Activated naive CD4-positive, alpha-beta T cell (primary cell): ENCODE measurements at regions not wholly inside any gene's neighbourhood (a gene's known extent, or its start where the extent isn't known, plus 50 kb on each side); places are given as distances from the start of the nearest gene placed in this dataset.

ENCODE experiments used
- DNase-seq, 4 experiments: peaks; one replicate each; lab custom pipeline; 2025; lab: John Stamatoyannopoulos, UW

- DNase-seq, result no peak
Measured at GRCh38 chr2:59677158-59677557, 876.3 kb downstream of the BCL11A start.

DNA sequence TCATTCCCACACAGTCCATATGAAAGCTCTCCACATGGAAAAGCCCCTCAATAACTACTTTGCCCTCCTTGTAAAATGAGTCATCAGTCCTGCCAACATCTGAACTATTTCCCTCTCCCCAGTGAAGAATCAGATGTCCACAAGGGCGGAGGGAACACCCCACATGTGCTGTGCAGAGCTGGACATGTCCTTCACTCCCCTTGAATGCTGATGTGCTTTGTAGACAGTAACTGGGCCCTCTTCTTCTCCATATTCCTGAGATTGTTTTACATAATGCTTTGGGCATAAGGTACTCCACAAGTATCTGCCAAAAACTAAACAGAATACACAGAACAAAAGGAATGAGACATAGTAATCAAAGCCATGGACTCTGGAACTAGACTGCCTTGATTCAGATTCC is 879.4 kb downstream of the BCL11A start:
- DNase-seq, result no peak

GRCh38 chr2:59665021-59665420 is 888.4 kb downstream of the BCL11A start:
- no peak for DNase-seq

DNA sequence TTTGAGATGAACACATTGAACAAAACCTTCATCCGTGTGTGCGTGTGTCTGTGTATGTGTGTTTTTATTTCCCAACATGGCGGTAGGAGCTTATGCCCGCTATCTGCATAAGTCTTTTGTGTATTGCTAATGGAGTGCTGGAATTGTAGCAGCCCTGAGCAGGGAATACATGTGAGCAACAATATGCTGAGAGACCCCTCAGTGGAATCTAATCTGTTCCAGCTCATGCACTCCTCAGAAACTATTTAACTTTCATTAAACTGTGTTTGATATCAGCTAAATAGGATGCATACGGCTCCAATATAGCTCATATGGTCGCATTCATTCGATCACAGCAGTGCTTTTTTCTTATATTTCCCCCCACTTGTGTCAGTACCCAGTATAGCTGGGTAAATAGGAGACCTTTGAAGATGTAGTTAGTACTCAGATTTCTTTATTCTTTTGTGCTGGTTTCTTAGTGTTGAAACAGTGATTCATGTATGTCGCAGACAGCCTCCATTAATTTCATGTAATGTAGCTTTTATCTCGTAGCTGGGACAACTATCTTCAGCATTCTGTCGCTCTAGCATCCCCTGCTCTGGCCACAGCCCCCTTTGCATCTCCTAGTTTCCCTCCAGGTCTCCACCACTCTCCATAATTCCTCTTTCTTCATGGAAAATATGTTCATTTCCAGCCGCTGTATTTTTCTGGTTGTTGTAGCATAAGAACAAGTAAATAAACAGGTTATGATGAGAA is 891.2 kb downstream of the BCL11A start:
- DNase-seq, result no peak

DNA sequence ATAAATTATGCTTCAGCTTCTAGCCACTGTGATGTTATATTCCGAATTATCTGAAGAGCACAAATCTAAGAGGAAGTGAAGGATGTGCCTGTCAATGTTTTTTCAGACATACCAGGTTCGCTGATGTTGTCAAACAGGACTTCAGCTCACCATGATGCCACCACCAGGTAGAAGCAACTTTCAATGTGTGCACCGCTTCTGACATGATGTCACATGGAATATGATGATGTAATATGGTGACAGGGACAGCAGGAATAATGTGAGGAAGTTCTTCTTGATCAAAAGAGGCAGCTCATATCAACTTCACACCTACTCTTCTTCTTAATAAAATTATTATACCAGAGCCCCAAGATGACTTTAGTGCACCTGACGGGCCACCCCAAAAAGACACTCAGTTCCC is 893.2 kb downstream of the BCL11A start:
- DNase-seq, result no peak

GRCh38 chr2:59658906-59659635 is 894.4 kb downstream of the BCL11A start:
- no peak for DNase-seq

DNA sequence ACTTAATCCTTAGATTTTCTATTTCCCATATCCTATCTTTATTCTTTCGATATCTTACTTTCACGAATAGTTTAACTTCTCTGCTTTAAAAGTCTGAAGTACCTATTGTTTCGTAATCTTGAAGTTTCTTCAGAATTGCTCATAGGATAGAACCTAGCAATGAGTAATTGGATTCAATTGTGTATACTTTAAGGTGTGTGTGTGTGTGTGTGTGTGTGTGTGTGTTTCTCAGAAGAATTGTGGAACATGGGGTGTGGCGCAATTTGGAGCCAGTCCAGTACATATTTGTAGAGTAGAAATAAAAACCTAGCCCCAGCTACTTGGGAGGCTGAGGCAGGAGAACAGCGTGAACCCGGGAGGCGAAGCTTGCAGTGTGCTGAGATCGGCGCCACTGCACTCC is 897.6 kb downstream of the BCL11A start:
- no peak for DNase-seq

GRCh38 chr2:59654710-59655109 is 898.7 kb downstream of the BCL11A start:
- no peak for DNase-seq

DNA sequence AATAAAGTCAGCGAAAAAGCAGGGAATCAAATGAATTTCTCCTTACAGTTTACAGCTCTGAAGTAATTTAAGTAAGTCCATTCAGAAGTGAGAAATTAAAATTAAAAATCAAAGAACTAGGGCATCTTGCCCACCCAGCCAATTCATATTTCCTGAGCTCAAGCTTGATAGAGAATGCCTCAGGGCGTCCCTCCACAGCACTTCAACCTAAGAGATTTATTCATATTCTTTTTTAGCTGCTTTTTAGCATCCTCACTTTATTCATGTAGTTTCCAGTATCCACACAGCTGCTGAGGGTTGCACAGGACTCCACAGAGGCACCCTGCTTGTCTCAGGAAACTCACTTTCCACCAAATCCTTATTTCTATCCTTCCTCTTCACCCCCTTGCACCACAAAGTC is 900.3 kb downstream of the BCL11A start:
- no peak for DNase-seq

GRCh38 chr2:59630789-59631188 is 922.7 kb downstream of the BCL11A start:
- DNase-seq, result no peak

GRCh38 chr2:59627599-59627998 is 925.9 kb downstream of the BCL11A start:
- no peak for DNase-seq

DNA sequence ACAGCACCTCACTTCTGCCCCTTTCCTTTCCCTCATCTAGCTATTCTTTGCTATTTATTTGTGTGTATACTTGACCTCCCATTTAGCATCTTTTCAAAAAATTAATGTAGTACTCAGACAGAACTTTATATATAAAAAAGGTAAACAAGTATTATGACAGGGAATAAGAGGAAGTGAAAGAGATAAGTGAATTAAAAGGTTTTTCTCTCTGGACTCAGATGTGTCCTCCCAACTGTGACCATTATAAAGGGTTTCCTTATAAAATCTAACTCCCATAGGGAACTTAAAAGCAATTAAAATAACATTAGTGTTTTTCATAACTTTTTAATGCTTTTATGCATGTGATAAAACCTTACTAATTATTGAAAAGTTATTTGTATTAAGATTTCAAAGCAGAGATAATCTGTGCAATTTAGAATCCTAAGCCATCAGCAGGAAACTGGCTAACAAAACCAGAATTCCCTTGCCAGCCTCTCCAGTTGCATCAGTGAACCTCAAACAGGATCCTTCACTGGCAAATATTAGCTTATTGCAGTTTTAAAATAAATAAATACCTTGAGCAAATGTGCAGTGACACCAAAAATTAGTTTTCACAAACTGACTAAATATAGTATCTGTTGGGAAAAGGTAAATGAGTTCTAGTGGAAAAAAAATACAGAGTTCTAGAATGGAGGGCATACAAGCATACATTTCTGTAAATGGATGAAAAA is 930.7 kb downstream of the BCL11A start:
- no peak for DNase-seq

DNA sequence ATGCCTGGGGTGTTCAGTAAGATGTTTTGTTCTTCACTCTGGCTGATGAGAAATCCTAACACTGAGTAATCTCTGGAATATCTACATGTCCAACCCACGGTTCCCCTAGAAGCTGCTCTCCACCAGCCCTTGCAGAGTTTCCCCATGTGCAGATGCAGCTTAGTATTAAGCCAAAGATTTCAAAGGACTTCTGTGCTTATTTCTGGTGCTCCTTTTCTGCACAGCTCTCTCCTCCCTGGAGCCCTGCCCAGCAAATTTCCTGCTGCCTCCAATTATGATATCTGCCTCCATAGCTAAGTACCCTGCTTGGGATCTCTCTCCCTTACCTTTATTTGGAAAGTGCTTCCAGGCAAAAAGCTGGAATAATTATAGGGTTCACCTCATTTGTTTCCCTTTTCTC is 949.3 kb downstream of the BCL11A start:
- no peak for DNase-seq

DNA sequence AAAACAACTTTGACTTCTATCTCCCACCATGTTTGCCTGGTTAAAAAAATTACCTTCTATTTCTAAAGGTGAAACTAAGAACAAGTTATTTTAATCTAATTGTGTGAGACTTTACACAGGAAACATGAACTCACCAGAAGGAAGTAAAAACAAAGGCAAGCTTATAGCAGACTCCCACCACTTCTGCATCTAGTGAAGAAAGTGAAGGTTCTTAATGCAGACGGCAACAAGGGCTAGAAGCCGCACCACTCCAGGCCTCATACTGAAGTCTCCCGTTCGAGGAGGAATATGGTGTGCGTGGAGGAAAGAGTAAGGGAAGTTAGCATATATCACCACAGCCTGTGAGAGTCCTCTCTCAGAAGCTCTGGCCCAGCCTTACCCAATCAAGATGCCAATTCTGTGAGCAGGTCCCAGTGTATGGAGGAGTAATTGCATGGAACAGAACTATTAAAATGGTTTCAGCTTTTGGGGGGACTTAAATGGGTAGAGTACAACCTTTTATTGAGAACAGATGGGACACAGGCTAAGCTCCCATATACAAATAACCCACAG is 958.7 kb downstream of the BCL11A start:
- no peak for DNase-seq

- DNase-seq, result no peak
Measured at GRCh38 chr2:59590798-59591197, 962.7 kb downstream of the BCL11A start.

DNA sequence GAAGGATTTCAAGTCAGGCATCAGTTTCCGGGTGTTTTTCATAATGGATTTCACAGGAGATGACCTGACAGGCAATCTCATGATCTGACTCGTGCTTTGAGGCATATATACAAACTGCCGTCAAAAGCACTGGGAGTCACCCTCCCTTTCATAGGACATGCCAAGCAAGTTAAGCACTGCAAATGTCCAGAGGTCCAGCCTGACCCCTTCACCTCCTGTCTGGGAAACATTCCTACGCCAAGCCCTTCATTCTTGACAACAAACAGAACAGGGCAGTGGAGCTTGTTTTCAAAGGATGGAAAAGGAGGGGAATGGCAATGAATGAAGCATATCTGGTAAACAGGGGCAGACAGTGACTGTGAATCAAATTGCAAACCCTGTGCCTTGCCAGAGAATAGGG is 963.6 kb downstream of the BCL11A start:
- DNase-seq, result no peak

DNA sequence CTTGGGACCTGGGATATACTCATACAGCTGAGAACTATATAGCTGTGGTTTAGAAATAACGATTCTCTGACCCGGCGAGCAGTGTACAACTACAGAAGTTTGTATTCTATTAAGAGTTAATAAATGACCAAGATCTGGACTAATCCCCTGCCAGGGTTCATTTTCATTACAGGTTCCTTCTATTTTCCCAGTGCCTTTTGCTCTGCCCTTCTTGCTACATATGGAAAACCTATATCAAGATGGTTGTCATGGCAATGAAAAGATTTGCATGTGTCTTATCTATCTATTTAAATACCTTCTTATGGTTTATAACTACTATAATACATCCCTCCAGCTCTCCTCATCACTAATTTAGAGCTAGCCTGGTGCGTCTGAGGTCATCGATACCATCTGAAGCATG is 965.2 kb downstream of the BCL11A start:
- DNase-seq, result no peak

DNA sequence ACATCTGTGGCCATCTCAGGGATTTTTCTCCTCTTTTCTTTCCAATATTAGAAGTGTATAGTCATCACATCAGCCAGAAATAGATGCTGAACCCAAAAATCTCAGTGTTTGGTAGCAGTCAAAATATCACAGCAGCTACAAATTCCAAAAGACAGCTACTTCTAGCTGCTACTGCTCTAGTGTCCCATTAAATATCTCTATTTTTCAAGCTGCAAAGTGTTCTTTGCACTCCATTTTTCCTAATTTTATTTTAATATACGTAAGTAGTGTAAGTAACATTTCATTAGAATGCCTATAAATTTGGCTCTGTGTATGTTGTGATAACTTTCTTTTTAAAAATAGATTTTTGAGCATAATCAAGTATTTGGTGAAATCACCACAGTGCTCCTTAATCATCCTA is 967.3 kb downstream of the BCL11A start:
- no peak for DNase-seq

DNA sequence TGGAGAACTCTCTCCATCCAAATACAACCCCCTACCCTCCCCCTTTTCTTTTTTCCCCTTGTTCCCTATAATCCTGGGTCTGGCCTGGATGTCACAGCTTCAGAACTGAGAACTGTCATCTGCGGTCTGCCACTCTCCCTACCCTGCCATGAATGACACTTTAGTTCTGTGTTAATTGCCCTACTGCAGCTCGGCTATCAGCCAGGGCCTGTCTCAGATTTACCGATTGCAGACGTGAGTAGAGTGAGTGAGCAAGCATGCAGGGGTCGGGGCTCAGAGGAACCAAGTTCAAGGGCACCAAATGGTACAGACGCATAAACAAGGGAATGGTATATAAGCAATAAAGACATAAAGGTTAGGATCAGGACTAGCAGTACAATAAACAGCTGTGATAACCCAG is 967.8 kb downstream of the BCL11A start:
- DNase-seq, result no peak

DNA sequence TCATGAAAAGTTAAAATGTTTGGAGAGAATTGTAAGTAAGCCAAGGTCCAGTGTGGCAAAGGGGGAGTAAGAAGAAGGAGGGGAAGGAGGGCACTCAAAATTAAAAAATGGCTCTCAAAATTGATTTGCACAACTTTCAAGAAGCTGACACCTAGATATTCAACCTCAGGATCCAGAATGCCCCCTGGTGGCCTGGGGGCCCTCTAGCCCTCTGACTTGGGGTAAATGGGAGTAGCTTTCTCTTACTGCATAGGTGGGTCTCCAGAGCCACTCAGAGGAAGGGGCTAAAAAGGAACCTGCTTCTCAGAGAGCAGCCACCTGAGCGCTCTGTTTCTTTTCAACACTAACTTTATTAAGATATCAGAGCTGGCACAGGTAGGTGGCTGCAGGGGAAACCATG is 968.5 kb downstream of the BCL11A start:
- no peak for DNase-seq

GRCh38 chr2:59583173-59583765 is 970.2 kb downstream of the BCL11A start:
- DNase-seq, result no peak

DNA sequence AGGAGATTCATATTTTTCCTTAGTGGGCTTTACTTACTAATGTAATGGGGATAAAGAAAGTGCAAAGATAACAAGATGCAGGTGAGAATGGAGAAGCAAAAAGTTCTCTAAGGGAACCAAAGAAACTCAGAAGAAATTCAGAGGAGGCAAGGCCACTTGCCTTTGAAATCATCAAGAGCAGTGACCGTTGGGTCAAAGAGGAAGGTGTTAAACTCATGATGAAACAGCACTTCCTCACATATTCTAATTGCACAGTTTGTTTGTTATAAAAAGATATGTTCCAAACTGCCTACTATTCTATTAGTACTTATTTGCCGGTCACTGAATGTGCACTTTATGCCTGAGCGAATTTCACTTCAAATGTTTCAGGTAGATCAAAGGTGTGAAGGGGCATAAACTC is 975.1 kb downstream of the BCL11A start:
- DNase-seq, result no peak
